ENCODE measurements at regions not wholly inside any gene's neighbourhood (a gene's known extent, or its start where the extent isn't known, plus 50 kb on each side); places are given as distances from the start of the nearest gene placed in this dataset.

DNA sequence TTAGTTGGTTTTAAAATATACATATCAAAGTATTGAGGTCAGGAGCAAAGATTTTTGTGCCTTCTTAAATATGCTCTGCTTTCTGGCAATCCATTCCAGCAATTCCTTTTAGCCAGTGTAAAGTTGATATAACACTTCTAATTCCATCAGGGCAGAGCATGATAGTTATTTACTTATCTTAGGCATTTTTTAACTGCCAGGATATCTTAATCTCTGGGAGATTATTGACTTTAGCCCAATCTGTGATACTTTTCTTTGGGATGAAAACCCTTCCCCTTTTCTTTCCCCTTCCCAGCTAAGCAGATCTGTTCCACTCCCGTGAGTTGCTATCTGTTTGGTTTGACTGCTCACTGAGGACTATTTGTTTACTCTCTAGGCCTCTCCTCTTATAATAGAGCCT is 168.7 kb upstream of the RSPO3 start:
- TF ChIP-seq POLR2A (IDR thresholded peaks at IDR 0.05): no peak
- TF ChIP-seq, protein P1, sequence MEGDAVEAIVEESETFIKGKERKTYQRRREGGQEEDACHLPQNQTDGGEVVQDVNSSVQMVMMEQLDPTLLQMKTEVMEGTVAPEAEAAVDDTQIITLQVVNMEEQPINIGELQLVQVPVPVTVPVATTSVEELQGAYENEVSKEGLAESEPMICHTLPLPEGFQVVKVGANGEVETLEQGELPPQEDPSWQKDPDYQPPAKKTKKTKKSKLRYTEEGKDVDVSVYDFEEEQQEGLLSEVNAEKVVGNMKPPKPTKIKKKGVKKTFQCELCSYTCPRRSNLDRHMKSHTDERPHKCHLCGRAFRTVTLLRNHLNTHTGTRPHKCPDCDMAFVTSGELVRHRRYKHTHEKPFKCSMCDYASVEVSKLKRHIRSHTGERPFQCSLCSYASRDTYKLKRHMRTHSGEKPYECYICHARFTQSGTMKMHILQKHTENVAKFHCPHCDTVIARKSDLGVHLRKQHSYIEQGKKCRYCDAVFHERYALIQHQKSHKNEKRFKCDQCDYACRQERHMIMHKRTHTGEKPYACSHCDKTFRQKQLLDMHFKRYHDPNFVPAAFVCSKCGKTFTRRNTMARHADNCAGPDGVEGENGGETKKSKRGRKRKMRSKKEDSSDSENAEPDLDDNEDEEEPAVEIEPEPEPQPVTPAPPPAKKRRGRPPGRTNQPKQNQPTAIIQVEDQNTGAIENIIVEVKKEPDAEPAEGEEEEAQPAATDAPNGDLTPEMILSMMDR (IDR thresholded peaks at IDR 0.05): no peak
- H3K36me3 ChIP-seq: no peaks in the 10 kb centered on the region
- H3K4me3 ChIP-seq: no peak overlapping the region
- no peaks in the 10 kb centered on the region for H3K4me1 ChIP-seq
- H3K9me3 ChIP-seq: no peaks in the 10 kb centered on the region
- H3K27me3 ChIP-seq: no peaks in the 10 kb centered on the region
- DNase-seq: no peak
- H3K27ac ChIP-seq: no peak overlapping the region

DNA sequence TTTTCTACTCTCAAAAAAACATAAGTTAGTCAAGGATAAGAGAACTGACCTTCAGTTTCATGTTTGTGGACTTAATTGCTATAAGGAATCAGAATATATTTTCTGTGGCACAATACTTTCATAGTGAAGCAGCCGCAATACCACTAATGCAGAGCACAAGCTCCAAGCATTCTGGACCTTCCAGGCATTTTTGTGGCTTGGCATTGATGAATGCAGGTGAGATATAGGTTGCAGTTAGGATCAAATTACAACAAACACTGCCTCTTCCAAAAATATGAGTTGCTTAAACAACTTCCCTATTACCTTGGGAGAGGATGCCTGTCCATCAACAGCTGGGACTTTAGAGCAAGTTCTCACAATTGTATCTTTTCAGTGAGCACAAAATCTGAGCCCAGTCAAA is 162.8 kb upstream of the RSPO3 start:
- no peaks in the 10 kb centered on the region for H3K36me3 ChIP-seq
- no peak for TF ChIP-seq POLR2A (IDR thresholded peaks at IDR 0.05)
- TF ChIP-seq, protein P1 (IDR thresholded peaks at IDR 0.05): no peak
- H3K4me1 ChIP-seq: no peaks in the 10 kb centered on the region
- DNase-seq: no peak
- no peaks in the 10 kb centered on the region for H3K27me3 ChIP-seq
- H3K27ac ChIP-seq: no peak overlapping the region
- H3K4me3 ChIP-seq: no peak overlapping the region
- no peaks in the 10 kb centered on the region for H3K9me3 ChIP-seq

DNA sequence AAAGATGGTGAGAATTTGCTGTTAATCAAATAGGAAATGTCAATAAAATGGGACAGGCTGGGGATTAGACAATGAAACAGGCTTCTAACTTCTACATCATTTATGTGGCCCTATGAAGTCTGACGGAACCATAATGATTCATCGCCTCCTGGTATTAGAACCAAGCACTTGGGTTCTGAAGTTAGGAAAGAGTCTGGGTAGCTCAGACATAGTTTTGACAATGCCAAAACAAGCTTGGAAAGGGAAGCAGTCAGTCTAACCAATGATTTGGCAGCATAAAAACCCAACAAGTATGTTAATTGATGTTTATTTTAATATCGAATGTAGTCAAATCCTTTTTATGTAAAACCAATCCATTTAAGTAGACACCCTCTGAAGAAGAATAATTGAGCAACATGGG is 160.8 kb upstream of the RSPO3 start:
- DNase-seq: no peak
- no peak overlapping the region for H3K4me3 ChIP-seq
- no peaks in the 10 kb centered on the region for H3K4me1 ChIP-seq
- no peaks in the 10 kb centered on the region for H3K27me3 ChIP-seq
- no peaks in the 10 kb centered on the region for H3K36me3 ChIP-seq
- H3K27ac ChIP-seq: no peak overlapping the region
- no peaks in the 10 kb centered on the region for H3K9me3 ChIP-seq
- TF ChIP-seq, protein P1 (IDR thresholded peaks at IDR 0.05): no peak
- no peak for TF ChIP-seq POLR2A (IDR thresholded peaks at IDR 0.05)

DNA sequence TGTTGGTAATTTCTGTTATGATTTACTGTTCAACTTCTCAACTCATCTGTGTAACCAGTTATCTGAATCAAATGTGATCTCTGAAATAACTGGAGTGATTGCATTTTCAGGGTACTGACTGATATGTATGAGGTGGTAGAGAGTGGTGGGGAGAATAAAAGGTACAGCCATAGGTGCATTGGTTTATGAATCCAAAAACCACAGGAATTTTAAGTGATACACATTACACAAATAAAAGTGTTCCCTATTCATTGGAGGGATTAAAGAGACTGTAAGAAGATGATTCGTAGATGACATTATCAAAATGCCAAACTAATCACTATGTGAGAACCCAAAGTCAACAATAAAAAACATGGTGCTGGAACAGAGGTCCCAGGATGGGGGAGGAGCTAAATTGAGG is 158.7 kb upstream of the RSPO3 start:
- no peaks in the 10 kb centered on the region for H3K36me3 ChIP-seq
- no peak overlapping the region for H3K4me3 ChIP-seq
- no peaks in the 10 kb centered on the region for H3K27me3 ChIP-seq
- H3K27ac ChIP-seq: no peak overlapping the region
- no peaks in the 10 kb centered on the region for H3K4me1 ChIP-seq
- no peaks in the 10 kb centered on the region for H3K9me3 ChIP-seq
- no peak for DNase-seq
- no peak for TF ChIP-seq POLR2A (IDR thresholded peaks at IDR 0.05)
- TF ChIP-seq, protein P1 (IDR thresholded peaks at IDR 0.05): no peak

DNA sequence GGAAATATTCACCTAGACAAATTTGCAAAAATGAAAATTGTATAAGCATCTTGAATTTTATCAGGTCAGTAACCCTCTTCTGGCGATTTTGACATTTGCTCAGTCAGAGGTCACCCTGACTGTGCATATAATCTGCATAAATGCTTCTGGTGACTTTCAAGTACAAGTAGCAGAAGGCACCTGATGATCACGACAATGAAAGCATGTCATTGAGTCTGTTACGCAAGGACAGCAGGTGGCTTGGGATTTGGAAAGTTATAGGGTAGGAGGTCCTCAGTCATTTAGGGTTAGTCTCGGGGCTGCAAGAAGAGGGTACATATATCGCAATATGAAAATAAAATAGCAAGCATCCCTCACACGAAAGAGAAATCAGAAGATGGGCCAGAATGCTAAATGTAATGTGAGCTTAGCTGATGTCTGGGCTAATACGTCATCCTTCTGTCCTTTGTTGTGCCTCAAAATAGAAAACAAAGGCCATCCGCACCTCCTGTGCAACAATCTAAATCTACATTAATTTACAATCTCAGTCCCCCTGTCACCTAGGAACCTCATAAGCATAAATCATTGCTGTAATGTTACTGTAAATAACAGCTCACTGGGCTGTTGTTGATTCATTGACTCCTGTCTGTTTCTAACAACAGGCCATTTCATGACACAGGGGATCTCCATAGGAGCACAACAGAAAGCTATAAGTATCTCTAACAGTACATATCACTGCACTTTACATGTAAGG is 155.2 kb upstream of the RSPO3 start:
- no peak for DNase-seq
- Histone ChIP-seq H3K4me1 (no peaks in the 10 kb centered on the region), H3K4me3 (no peak overlapping the region), H3K27me3 (no peaks in the 10 kb centered on the region), H3K9me3 (no peaks in the 10 kb centered on the region), H3K36me3 (no peaks in the 10 kb centered on the region), H3K27ac (no peak overlapping the region)
- TF ChIP-seq POLR2A (IDR thresholded peaks at IDR 0.05): no peak
- TF ChIP-seq, protein P1 (IDR thresholded peaks at IDR 0.05): no peak
